ENCODE measurements at regions not wholly inside any gene's neighbourhood (a gene's known extent, or its start where the extent isn't known, plus 50 kb on each side); places are given as distances from the start of the nearest gene placed in this dataset.

- Histone ChIP-seq H3K27me3 (no peaks in the 10 kb centered on the region), H3K9me3 (no peaks in the 10 kb centered on the region), H3K4me1 (no peaks in the 10 kb centered on the region), H3K4me3 (no peak overlapping the region), H3K36me3 (no peaks in the 10 kb centered on the region), H3K27ac (no peak overlapping the region)
- no peak for DNase-seq (ENCODE audit: low spot score in 2 of 2)
- WGBS, 2 donors = 87 to 94% methylated on average over 3 of the region's 3 CpGs
- TF ChIP-seq, protein P1, sequence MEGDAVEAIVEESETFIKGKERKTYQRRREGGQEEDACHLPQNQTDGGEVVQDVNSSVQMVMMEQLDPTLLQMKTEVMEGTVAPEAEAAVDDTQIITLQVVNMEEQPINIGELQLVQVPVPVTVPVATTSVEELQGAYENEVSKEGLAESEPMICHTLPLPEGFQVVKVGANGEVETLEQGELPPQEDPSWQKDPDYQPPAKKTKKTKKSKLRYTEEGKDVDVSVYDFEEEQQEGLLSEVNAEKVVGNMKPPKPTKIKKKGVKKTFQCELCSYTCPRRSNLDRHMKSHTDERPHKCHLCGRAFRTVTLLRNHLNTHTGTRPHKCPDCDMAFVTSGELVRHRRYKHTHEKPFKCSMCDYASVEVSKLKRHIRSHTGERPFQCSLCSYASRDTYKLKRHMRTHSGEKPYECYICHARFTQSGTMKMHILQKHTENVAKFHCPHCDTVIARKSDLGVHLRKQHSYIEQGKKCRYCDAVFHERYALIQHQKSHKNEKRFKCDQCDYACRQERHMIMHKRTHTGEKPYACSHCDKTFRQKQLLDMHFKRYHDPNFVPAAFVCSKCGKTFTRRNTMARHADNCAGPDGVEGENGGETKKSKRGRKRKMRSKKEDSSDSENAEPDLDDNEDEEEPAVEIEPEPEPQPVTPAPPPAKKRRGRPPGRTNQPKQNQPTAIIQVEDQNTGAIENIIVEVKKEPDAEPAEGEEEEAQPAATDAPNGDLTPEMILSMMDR (IDR thresholded peaks at IDR 0.05) = no peak
- no peak for TF ChIP-seq EP300 (IDR thresholded peaks at IDR 0.05)
- no peak for TF ChIP-seq POLR2A (IDR thresholded peaks at IDR 0.05)
These were observed 92.4 kb upstream of the DNAJC19 start for GRCh38 chr3:181081930-181082329.

DNA sequence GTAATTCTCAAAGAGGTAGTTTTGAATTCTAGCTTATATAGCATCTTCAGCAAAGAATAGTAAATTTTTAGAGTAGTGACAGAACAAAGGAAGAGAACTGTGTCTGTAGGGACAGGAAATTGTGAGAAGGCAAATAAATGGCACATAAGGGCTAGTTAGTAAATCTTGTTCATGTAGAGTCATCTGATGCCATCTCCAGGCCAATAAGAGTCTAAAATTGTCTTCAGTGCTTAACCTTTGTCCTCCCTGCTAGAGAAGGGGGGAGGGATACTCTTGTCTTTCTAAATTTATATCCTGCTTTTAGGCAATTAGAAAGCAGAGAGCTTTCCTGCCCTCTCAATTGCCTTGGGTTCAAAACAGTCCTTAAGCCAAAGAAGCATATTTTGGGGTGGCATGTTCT lies 87.0 kb upstream of the DNAJC19 start:
- Histone ChIP-seq H3K4me3 (no peak overlapping the region), H3K27ac (no peak overlapping the region), H3K36me3 (no peaks in the 10 kb centered on the region), H3K27me3 (no peaks in the 10 kb centered on the region), H3K4me1 (no peaks in the 10 kb centered on the region), H3K9me3 (peaks cover 0 to 24% (median 0%) of the 10 kb centered on the region in 4 donors)
- no peak for DNase-seq (ENCODE audit: low spot score in 2 of 2)
- TF ChIP-seq, protein P1 (IDR thresholded peaks at IDR 0.05) = no peak
- TF ChIP-seq POLR2A (IDR thresholded peaks at IDR 0.05) (no peak), EP300 (IDR thresholded peaks at IDR 0.05) (no peak)

- 90 to 93% methylated on average over 1 of the region's 1 CpG for WGBS, 2 donors
- peaks cover 0 to 27% (median 0%) of the 10 kb centered on the region in 4 donors for H3K9me3 ChIP-seq
- no peak for DNase-seq (ENCODE audit: low spot score in 2 of 2)
- no peak overlapping the region for H3K27ac ChIP-seq
- H3K27me3 ChIP-seq = no peaks in the 10 kb centered on the region
- H3K36me3 ChIP-seq = no peaks in the 10 kb centered on the region
- TF ChIP-seq, protein P1 (IDR thresholded peaks at IDR 0.05) = no peak
- TF ChIP-seq EP300 (IDR thresholded peaks at IDR 0.05) = no peak
- no peak for TF ChIP-seq POLR2A (IDR thresholded peaks at IDR 0.05)
- no peaks in the 10 kb centered on the region for H3K4me1 ChIP-seq
- no peak overlapping the region for H3K4me3 ChIP-seq
These were observed 85.6 kb upstream of the DNAJC19 start for GRCh38 chr3:181075098-181075497.

- H3K9me3 ChIP-seq = peaks cover 0 to 1% (median 0%) of the 10 kb centered on the region in 4 donors
- no peaks in the 10 kb centered on the region for H3K27me3 ChIP-seq
- H3K27ac ChIP-seq = no peak overlapping the region
- TF ChIP-seq POLR2A (IDR thresholded peaks at IDR 0.05) (no peak), EP300 (IDR thresholded peaks at IDR 0.05) (no peak)
- TF ChIP-seq, protein P1 (IDR thresholded peaks at IDR 0.05) = no peak
- no peak for DNase-seq (ENCODE audit: low spot score in 2 of 2)
- no peaks in the 10 kb centered on the region for H3K4me1 ChIP-seq
- WGBS, 2 donors = 52 to 58% methylated on average over 4 of the region's 4 CpGs
- H3K36me3 ChIP-seq = no peaks in the 10 kb centered on the region
- H3K4me3 ChIP-seq = no peak overlapping the region
These were observed 76.9 kb upstream of the DNAJC19 start for GRCh38 chr3:181066143-181067087.

DNA sequence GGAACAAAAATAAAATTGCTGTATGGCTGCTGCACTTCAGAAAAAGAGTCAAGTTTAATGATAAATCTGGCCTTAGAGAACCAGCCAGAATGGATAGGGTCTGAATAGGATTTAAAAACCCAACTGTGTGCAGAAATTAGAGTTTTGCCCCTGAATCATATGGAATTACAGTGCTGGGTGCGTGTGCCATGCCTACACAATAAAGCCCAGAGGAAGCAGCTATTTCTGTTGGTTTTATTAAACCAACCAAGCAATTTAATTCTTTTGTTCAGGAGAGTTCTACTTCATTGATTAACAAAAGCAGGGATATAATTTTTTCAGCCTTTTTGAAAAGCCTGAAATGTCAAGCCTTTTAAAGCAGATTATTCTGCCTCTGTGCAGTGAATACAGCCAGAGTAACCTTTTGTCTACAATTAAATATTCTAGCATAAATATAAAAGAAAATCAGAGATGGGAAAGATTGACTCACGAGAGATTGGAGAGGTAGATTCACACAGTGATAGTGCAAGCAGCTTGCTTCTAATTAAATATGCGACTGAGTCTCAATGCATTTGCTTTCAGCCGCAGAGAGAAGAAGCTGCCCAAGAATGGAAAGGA lies 66.7 kb upstream of the DNAJC19 start:
- WGBS, 2 donors = 61 to 69% methylated on average over 4 of the region's 4 CpGs

More for the DNA sequence above, 66.7 kb upstream of the DNAJC19 start:
- H3K9me3 ChIP-seq = no peaks in the 10 kb centered on the region
- no peak overlapping the region for H3K27ac ChIP-seq
- TF ChIP-seq POLR2A (IDR thresholded peaks at IDR 0.05) (no peak), EP300 (IDR thresholded peaks at IDR 0.05) (no peak)
- TF ChIP-seq, protein P1 (IDR thresholded peaks at IDR 0.05) = no peak
- H3K4me3 ChIP-seq = no peak overlapping the region
- no peaks in the 10 kb centered on the region for H3K4me1 ChIP-seq
- no peaks in the 10 kb centered on the region for H3K36me3 ChIP-seq
- no peaks in the 10 kb centered on the region for H3K27me3 ChIP-seq
- DNase-seq (ENCODE audit: low spot score in 2 of 2) = no peak

All from tibial nerve (tissue), 4 donors.